ENCODE measurements at regions not wholly inside any gene's neighbourhood (a gene's known extent, or its start where the extent isn't known, plus 50 kb on each side); places are given as distances from the start of the nearest gene placed in this dataset.

- DNase-seq, result no peak
- WGBS (ENCODE audit: insufficient coverage), result 88% methylated on average over 9 of the region's 9 CpGs
- Histone ChIP-seq H3K4me3 (ENCODE audit: low read length) (no peak overlapping the region), H3K27me3 (ENCODE audit: control insufficient read depth, insufficient read depth, low read length) (no peaks in the 10 kb centered on the region), H3K27ac (ENCODE audit: low read length) (no peak overlapping the region), H3K4me1 (ENCODE audit: control insufficient read depth, insufficient read depth, low read length) (peaks cover 10% of the 10 kb centered on the region), H3K36me3 (ENCODE audit: control insufficient read depth, insufficient read depth, low read length) (peaks cover 3% of the 10 kb centered on the region), H3K9me3 (replicated peaks; ENCODE audit: control insufficient read depth, low read depth, low read length) (peaks cover 4% of the 10 kb centered on the region)
Measured at GRCh38 chr2:241932899-241933178, 63.3 kb downstream of the RTP5 start.

- H3K4me3 ChIP-seq (ENCODE audit: low read length), result no peak overlapping the region
- H3K27me3 ChIP-seq (ENCODE audit: control insufficient read depth, insufficient read depth, low read length), result no peaks in the 10 kb centered on the region
- DNase-seq, result peak; percentile 32
- H3K36me3 ChIP-seq (ENCODE audit: control insufficient read depth, insufficient read depth, low read length), result peaks cover 3% of the 10 kb centered on the region
- H3K9me3 ChIP-seq (replicated peaks; ENCODE audit: control insufficient read depth, low read depth, low read length), result peaks cover 4% of the 10 kb centered on the region
- no peak overlapping the region for H3K27ac ChIP-seq (ENCODE audit: low read length)
- WGBS (ENCODE audit: insufficient coverage), result 38% methylated on average over 8 of the region's 11 CpGs
- peaks cover 10% of the 10 kb centered on the region for H3K4me1 ChIP-seq (ENCODE audit: control insufficient read depth, insufficient read depth, low read length)
Measured at GRCh38 chr2:241933179-241933911, 63.8 kb downstream of the RTP5 start.

- DNase-seq, result no peak
- no CpG with 5 or more reads among the region's 1 CpG for WGBS (ENCODE audit: insufficient coverage)
- H3K4me3 ChIP-seq (ENCODE audit: low read length), result no peak overlapping the region
Measured at GRCh38 chr2:241935314-241935713, 65.8 kb downstream of the RTP5 start.

GRCh38 chr2:241935774-241936173 is 66.2 kb downstream of the RTP5 start:
- no peak for DNase-seq
- H3K9me3 ChIP-seq (replicated peaks; ENCODE audit: control insufficient read depth, low read depth, low read length), result peaks cover 4% of the 10 kb centered on the region
- no peaks in the 10 kb centered on the region for H3K27me3 ChIP-seq (ENCODE audit: control insufficient read depth, insufficient read depth, low read length)
- H3K4me1 ChIP-seq (ENCODE audit: control insufficient read depth, insufficient read depth, low read length), result peaks cover 10% of the 10 kb centered on the region
- no peak overlapping the region for H3K27ac ChIP-seq (ENCODE audit: low read length)
- no peak overlapping the region for H3K4me3 ChIP-seq (ENCODE audit: low read length)
- 98% methylated on average over 4 of the region's 6 CpGs for WGBS (ENCODE audit: insufficient coverage)
- peaks cover 6% of the 10 kb centered on the region for H3K36me3 ChIP-seq (ENCODE audit: control insufficient read depth, insufficient read depth, low read length)

More at GRCh38 chr2:241935314-241935713, 65.8 kb downstream of the RTP5 start:
- Histone ChIP-seq H3K9me3 (replicated peaks; ENCODE audit: control insufficient read depth, low read depth, low read length) (peaks cover 4% of the 10 kb centered on the region), H3K4me1 (ENCODE audit: control insufficient read depth, insufficient read depth, low read length) (peaks cover 10% of the 10 kb centered on the region), H3K36me3 (ENCODE audit: control insufficient read depth, insufficient read depth, low read length) (peaks cover 6% of the 10 kb centered on the region), H3K27ac (ENCODE audit: low read length) (no peak overlapping the region), H3K27me3 (ENCODE audit: control insufficient read depth, insufficient read depth, low read length) (no peaks in the 10 kb centered on the region)

- DNase-seq, result no peak
- Histone ChIP-seq H3K4me3 (ENCODE audit: low read length) (no peak overlapping the region), H3K27me3 (ENCODE audit: control insufficient read depth, insufficient read depth, low read length) (no peaks in the 10 kb centered on the region), H3K4me1 (ENCODE audit: control insufficient read depth, insufficient read depth, low read length) (peaks cover 12% of the 10 kb centered on the region), H3K36me3 (ENCODE audit: control insufficient read depth, insufficient read depth, low read length) (peaks cover 6% of the 10 kb centered on the region), H3K27ac (ENCODE audit: low read length) (no peak overlapping the region), H3K9me3 (replicated peaks; ENCODE audit: control insufficient read depth, low read depth, low read length) (peaks cover 4% of the 10 kb centered on the region)
- WGBS (ENCODE audit: insufficient coverage), result 65% methylated on average over 41 of the region's 55 CpGs
Measured at GRCh38 chr2:241936457-241937133, 67.1 kb downstream of the RTP5 start.

- Histone ChIP-seq H3K4me1 (ENCODE audit: control insufficient read depth, insufficient read depth, low read length) (peaks cover 19% of the 10 kb centered on the region), H3K27ac (ENCODE audit: low read length) (no peak overlapping the region)
- 97% methylated on average over 4 of the region's 15 CpGs for whole genome bisulfite sequencing (ENCODE audit: insufficient coverage)
Measured at GRCh38 chr2:241937297-241937696, 67.8 kb downstream of the RTP5 start.

GRCh38 chr2:241939541-241939940 is 70.0 kb downstream of the RTP5 start:
- H3K36me3 ChIP-seq (ENCODE audit: control insufficient read depth, insufficient read depth, low read length), result peaks cover 6% of the 10 kb centered on the region
- H3K27ac ChIP-seq (ENCODE audit: low read length), result no peak overlapping the region
- no peaks in the 10 kb centered on the region for H3K27me3 ChIP-seq (ENCODE audit: control insufficient read depth, insufficient read depth, low read length)
- 84% methylated on average over 6 of the region's 7 CpGs for WGBS (ENCODE audit: insufficient coverage)
- DNase-seq, result no peak
- H3K4me3 ChIP-seq (ENCODE audit: low read length), result no peak overlapping the region
- H3K4me1 ChIP-seq (ENCODE audit: control insufficient read depth, insufficient read depth, low read length), result peaks cover 22% of the 10 kb centered on the region
- H3K9me3 ChIP-seq (replicated peaks; ENCODE audit: control insufficient read depth, low read depth, low read length), result peaks cover 4% of the 10 kb centered on the region

More at GRCh38 chr2:241937297-241937696, 67.8 kb downstream of the RTP5 start:
- DNase-seq, result no peak
- peaks cover 4% of the 10 kb centered on the region for H3K9me3 ChIP-seq (replicated peaks; ENCODE audit: control insufficient read depth, low read depth, low read length)
- no peaks in the 10 kb centered on the region for H3K27me3 ChIP-seq (ENCODE audit: control insufficient read depth, insufficient read depth, low read length)
- no peak overlapping the region for H3K4me3 ChIP-seq (ENCODE audit: low read length)
- H3K36me3 ChIP-seq (ENCODE audit: control insufficient read depth, insufficient read depth, low read length), result peaks cover 6% of the 10 kb centered on the region

GRCh38 chr2:241940329-241940728 is 70.8 kb downstream of the RTP5 start:
- no peak for DNase-seq
- WGBS (ENCODE audit: insufficient coverage), result 90% methylated on average over 2 of the region's 7 CpGs
- H3K4me3 ChIP-seq (ENCODE audit: low read length), result no peak overlapping the region
- H3K27me3 ChIP-seq (ENCODE audit: control insufficient read depth, insufficient read depth, low read length), result no peaks in the 10 kb centered on the region
- H3K27ac ChIP-seq (ENCODE audit: low read length), result no peak overlapping the region
- H3K4me1 ChIP-seq (ENCODE audit: control insufficient read depth, insufficient read depth, low read length), result peaks cover 22% of the 10 kb centered on the region
- peaks cover 4% of the 10 kb centered on the region for H3K9me3 ChIP-seq (replicated peaks; ENCODE audit: control insufficient read depth, low read depth, low read length)
- H3K36me3 ChIP-seq (ENCODE audit: control insufficient read depth, insufficient read depth, low read length), result peaks cover 6% of the 10 kb centered on the region

GRCh38 chr2:241941691-241942301 is 72.3 kb downstream of the RTP5 start:
- WGBS (ENCODE audit: insufficient coverage), result 44% methylated on average over 12 of the region's 17 CpGs
- Histone ChIP-seq H3K27ac (ENCODE audit: low read length) (peak overlapping the region; percentile 35), H3K27me3 (ENCODE audit: control insufficient read depth, insufficient read depth, low read length) (no peaks in the 10 kb centered on the region), H3K4me3 (ENCODE audit: low read length) (no peak overlapping the region), H3K9me3 (replicated peaks; ENCODE audit: control insufficient read depth, low read depth, low read length) (no peaks in the 10 kb centered on the region), H3K4me1 (ENCODE audit: control insufficient read depth, insufficient read depth, low read length) (peaks cover 22% of the 10 kb centered on the region), H3K36me3 (ENCODE audit: control insufficient read depth, insufficient read depth, low read length) (peaks cover 5% of the 10 kb centered on the region)
- peak; percentile 58 for DNase-seq

- H3K27ac ChIP-seq (ENCODE audit: low read length), result peak overlapping the region; percentile 35
- no peak overlapping the region for H3K4me3 ChIP-seq (ENCODE audit: low read length)
- no peak for DNase-seq
- no peaks in the 10 kb centered on the region for H3K27me3 ChIP-seq (ENCODE audit: control insufficient read depth, insufficient read depth, low read length)
- H3K36me3 ChIP-seq (ENCODE audit: control insufficient read depth, insufficient read depth, low read length), result peaks cover 3% of the 10 kb centered on the region
- H3K4me1 ChIP-seq (ENCODE audit: control insufficient read depth, insufficient read depth, low read length), result peaks cover 22% of the 10 kb centered on the region
- no peaks in the 10 kb centered on the region for H3K9me3 ChIP-seq (replicated peaks; ENCODE audit: control insufficient read depth, low read depth, low read length)
- 73% methylated on average over 15 of the region's 19 CpGs for WGBS (ENCODE audit: insufficient coverage)
Measured at GRCh38 chr2:241942416-241943208, 73.1 kb downstream of the RTP5 start.
